Cardiac fibroblast (primary cell): ENCODE measurements at regions not wholly inside any gene's neighbourhood (a gene's known extent, or its start where the extent isn't known, plus 50 kb on each side); places are given as distances from the start of the nearest gene placed in this dataset.
A peak's percentile ranks its signal among the peaks of the same experiment; 100 is the strongest.

Source experiments
- DNase-seq, 2 donors: peaks; one replicate each; pipeline versions ENCODE4 v3.0.0 to v3.0.0-alpha.2; 2010; ENCODE audit warnings: low read depth in 2 of 2
- H3K4me3 ChIP-seq, 2 donors: replicated peaks in 1 of 2; 1 replicate in 1 of 2; 2 replicates in 1 of 2; pipeline ENCODE4 v1.5.1; 2011; ENCODE audit warnings: low read depth in 2 of 2, low read length in 2 of 2, mild to moderate bottlenecking in 2 of 2, moderate library complexity in 1 of 2
- CTCF ChIP-seq: IDR thresholded peaks from one replicate; pipeline ENCODE4 v1.5.1; 2011; ENCODE audit warnings: low read depth, mild to moderate bottlenecking, low read length, inconsistent platforms

GRCh38 chr14:22271838-22272799 lies 316.9 kb downstream of the DAD1 start:
- no peak for TF ChIP-seq CTCF
- DNase-seq = no peak
- no peak overlapping the region for H3K4me3 ChIP-seq

DNA sequence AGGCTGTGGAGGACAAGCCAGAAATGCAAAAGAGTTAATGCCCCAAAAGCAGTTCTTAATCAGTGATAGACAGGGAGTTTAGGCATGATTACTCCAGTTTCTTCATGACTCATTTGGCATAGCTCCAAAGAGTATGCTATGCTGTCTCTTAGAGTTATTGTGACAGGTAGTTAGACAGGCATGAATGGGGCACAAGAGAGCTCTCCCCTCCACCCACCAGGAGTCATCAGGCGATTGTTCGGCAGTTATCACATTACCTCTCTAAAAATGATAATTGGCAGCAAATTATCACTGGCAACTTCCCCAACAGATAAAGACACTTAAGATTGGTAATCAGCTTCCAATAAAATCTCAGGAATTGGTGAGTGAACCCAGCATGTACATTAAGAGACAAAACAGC lies 320.1 kb downstream of the DAD1 start:
- DNase-seq = peak; percentile 4 to 41
- H3K4me3 ChIP-seq = no peak overlapping the region
- no peak for TF ChIP-seq CTCF

DNA sequence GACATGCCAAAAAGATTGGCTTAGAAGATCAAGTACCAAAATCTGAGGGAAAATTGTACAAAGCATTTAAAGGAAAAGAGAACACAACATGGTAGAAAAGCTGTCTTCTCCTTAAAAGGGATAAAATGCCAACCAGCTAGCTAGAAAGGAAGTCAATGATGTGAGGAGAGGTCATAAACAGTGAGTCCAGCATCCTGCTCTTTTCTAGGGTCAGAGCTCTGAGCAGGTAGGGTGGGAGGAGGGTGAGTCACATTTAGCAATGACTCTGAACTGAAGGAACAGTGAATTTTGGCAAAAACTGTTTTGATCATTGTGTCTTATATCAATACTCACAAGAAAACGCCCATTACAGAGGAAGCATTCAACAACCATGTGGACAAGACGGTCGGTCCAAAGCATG lies 322.3 kb downstream of the DAD1 start:
- no peak for DNase-seq
- no peak for TF ChIP-seq CTCF
- H3K4me3 ChIP-seq = no peak overlapping the region

DNA sequence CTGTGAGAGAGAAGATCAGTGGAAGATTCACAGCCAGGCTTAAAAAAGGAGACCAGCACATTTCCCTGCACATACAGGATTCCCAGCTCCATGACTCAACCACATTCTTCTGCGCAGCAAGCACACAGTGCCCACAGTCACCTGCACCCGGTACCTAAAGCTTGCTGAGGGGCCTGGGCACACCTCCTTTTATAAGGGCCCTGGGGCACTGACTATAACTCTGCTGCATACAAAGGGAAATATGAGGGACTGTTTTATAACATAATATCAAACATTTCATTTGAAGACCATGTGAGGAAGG lies 322.9 kb downstream of the DAD1 start:
- DNase-seq = peak in 1 of 2 donors; percentile 11
- no peak for TF ChIP-seq CTCF
- no peak overlapping the region for H3K4me3 ChIP-seq

GRCh38 chr14:22265319-22266141 lies 323.5 kb downstream of the DAD1 start:
- H3K4me3 ChIP-seq = no peak overlapping the region
- TF ChIP-seq CTCF = no peak
- peak in 1 of 2 donors; percentile 32 for DNase-seq

DNA sequence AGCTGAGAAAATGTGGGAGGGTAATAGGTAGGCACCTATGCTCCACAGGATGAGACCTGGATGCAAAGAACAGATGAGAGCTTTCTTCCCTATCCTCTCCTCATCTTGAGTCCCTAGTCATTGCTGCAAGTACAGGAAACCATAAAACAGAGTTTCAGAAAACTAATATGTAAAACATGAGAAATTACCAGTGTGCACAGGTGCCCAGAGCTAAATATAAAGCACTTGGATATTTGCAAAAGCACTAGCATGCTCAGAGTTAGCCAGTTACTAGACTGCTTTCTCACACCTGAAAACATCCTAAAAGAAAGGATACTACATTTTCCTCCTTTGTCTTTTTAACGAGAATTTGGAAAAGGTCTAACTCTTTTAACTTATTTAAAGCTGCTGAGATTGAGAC lies 324.3 kb downstream of the DAD1 start:
- no peak overlapping the region for H3K4me3 ChIP-seq
- DNase-seq = no peak
- no peak for TF ChIP-seq CTCF
